Upper lobe of left lung (tissue), 4 donors: ENCODE measurements at regions not wholly inside any gene's neighbourhood (a gene's known extent, or its start where the extent isn't known, plus 50 kb on each side); places are given as distances from the start of the nearest gene placed in this dataset.

Experiments used
- EP300 ChIP-seq, 4 donors: sonication (generic); formaldehyde crosslinking; IDR thresholded peaks; one replicate each; pipeline ENCODE4 v1.5.1; 2017; ENCODE audit warnings: antibody characterized with exemption in 4 of 4, control low read depth in 2 of 4
- POLR2A ChIP-seq, 4 donors: fragments of 450-650 bp; IDR thresholded peaks; one replicate each; pipeline ENCODE4 v1.5.1; 2016 to 2017; ENCODE audit warnings: antibody characterized with exemption in 4 of 4, mild to moderate bottlenecking in 2 of 4
- POLR2AphosphoS5 ChIP-seq, 2 donors: sonication (generic); formaldehyde crosslinking; IDR thresholded peaks; one replicate each; pipeline ENCODE4 v1.5.1; 2017; ENCODE audit warnings: antibody characterized with exemption in 2 of 2
- TF ChIP-seq, protein P1 (sequence below), 6 experiments: fragments of 450-650 bp in 4 of 6; fragments of 200-600 bp in 2 of 6; sonication (generic) in 2 of 6; IDR thresholded peaks; one replicate each; pipeline ENCODE4 v1.5.1; 2016 to 2019; ENCODE audit warnings: antibody characterized with exemption in 6 of 6

DNA sequence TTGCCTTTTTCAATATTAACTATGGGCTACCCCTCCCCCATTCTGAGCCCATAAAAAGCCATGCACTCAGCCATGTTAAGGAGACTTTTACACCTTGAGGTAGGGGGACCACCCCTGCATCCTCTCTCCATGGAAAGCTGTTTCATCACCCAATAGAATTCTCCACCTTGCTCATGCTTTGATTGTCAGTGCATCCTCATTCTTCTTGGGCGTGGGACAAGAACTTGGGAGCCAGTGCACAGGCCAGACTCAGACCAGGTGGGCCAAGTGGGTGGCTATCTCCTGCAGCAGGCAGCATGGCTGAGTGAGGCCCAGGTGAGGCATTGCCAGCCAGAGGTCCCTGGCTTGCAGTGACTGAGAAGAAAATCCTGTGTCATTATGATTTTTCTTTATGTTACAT lies 357.4 kb upstream of the CDIN1 start:
- TF ChIP-seq POLR2A (IDR thresholded peaks at IDR 0.05): no peak
- TF ChIP-seq, protein P1, sequence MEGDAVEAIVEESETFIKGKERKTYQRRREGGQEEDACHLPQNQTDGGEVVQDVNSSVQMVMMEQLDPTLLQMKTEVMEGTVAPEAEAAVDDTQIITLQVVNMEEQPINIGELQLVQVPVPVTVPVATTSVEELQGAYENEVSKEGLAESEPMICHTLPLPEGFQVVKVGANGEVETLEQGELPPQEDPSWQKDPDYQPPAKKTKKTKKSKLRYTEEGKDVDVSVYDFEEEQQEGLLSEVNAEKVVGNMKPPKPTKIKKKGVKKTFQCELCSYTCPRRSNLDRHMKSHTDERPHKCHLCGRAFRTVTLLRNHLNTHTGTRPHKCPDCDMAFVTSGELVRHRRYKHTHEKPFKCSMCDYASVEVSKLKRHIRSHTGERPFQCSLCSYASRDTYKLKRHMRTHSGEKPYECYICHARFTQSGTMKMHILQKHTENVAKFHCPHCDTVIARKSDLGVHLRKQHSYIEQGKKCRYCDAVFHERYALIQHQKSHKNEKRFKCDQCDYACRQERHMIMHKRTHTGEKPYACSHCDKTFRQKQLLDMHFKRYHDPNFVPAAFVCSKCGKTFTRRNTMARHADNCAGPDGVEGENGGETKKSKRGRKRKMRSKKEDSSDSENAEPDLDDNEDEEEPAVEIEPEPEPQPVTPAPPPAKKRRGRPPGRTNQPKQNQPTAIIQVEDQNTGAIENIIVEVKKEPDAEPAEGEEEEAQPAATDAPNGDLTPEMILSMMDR (IDR thresholded peaks at IDR 0.05): no peak
- TF ChIP-seq POLR2AphosphoS5 (IDR thresholded peaks at IDR 0.05): no peak
- TF ChIP-seq EP300 (IDR thresholded peaks at IDR 0.05): no peak
